Loucy (cell line): ENCODE measurements at regions not wholly inside any gene's neighbourhood (a gene's known extent, or its start where the extent isn't known, plus 50 kb on each side); places are given as distances from the start of the nearest gene placed in this dataset.

Experiments
- CTCF ChIP-seq: fragments of 200-600 bp; sonication (generic); conservative IDR thresholded peaks from 2 replicates; pipeline ENCODE4 v1.5.1; 2014; ENCODE audit warnings: mild to moderate bottlenecking, antibody characterized with exemption, low read length
- EZH2phosphoT487 ChIP-seq: fragments of 200-600 bp; IDR thresholded peaks from 2 replicates; pipeline ENCODE4 v1.6.1; 2018; ENCODE audit warnings: antibody characterized with exemption, mild to moderate bottlenecking, moderate library complexity, borderline replicate concordance

- TF ChIP-seq CTCF (no peak), EZH2phosphoT487 (no peak)
These were observed 1221.5 kb downstream of the JRKL start for GRCh38 chr11:97611345-97611744.
